AG04450 (cell line): ENCODE measurements at regions not wholly inside any gene's neighbourhood (a gene's known extent, or its start where the extent isn't known, plus 50 kb on each side); places are given as distances from the start of the nearest gene placed in this dataset.

Experiments
- CTCF ChIA-PET: fragments of 300-600, 350-600 bp; formaldehyde crosslinking; extraction: SDS; loops from one replicate; lab custom pipeline; 2022; ENCODE audit warnings: antibody characterized with exemption, inconsistent platforms; lab: Charles Lee
- POLR2A ChIA-PET: fragments of 350-600 bp; formaldehyde crosslinking; extraction: SDS; loops from one replicate; lab custom pipeline; 2021; ENCODE audit warnings: antibody characterized with exemption, inconsistent platforms; lab: Yijun Ruan, JAX
- DNase-seq: peaks from one replicate; pipeline ENCODE4 v3.0.0-alpha.2; 2011; ENCODE audit warnings: low read depth, low spot score
- H3K27ac ChIP-seq: one replicate; pipeline ENCODE4 v1.5.1; 2012; ENCODE audit warnings: low read depth, low read length, control low read depth
- H3K27me3 ChIP-seq: one replicate; pipeline ENCODE4 v1.6.0; 2012; ENCODE audit warnings: low read length; ENCODE audit not compliant: control insufficient read depth, insufficient read depth
- H3K4me3 ChIP-seq: 2 replicates; pipeline ENCODE4 v1.5.1; 2011; ENCODE audit warnings: mild to moderate bottlenecking, low read depth, low read length, control low read depth
- H3K9me3 ChIP-seq: 2 replicates; pipeline ENCODE4 v1.5.1; 2012; ENCODE audit warnings: low read length; ENCODE audit not compliant: control insufficient read depth, insufficient read depth
- CTCF ChIP-seq: IDR thresholded peaks from 2 replicates; pipeline ENCODE4 v1.5.1; 2011; ENCODE audit warnings: low read depth, low read length, control low read depth, inconsistent platforms

GRCh38 chr7:138184191-138184590 is 107.9 kb downstream of the AKR1D1 start:
- TF ChIP-seq CTCF, result no peak
- no peak for DNase-seq
- Histone ChIP-seq H3K27me3 (no peaks in the 10 kb centered on the region), H3K4me3 (no peak overlapping the region), H3K27ac (no peak overlapping the region), H3K9me3 (peaks cover 9% of the 10 kb centered on the region)
- ChIA-PET POLR2A (no interaction called here), CTCF (no interaction called here)

- no peak for DNase-seq
- peaks cover 13% of the 10 kb centered on the region for H3K9me3 ChIP-seq
- no peaks in the 10 kb centered on the region for H3K27me3 ChIP-seq
- ChIA-PET CTCF (interaction anchor here (0.7 kb wide), 1 partner anchor 82 kb away, joined by 3 read pairs; no protein-coding TSS in a partner anchor), POLR2A (no interaction called here)
- H3K27ac ChIP-seq, result no peak overlapping the region
- no peak overlapping the region for H3K4me3 ChIP-seq
- TF ChIP-seq CTCF, result no peak
These were observed 109.1 kb downstream of the AKR1D1 start for GRCh38 chr7:138185132-138185908.

- no peak for DNase-seq
These were observed 110.7 kb downstream of the AKR1D1 start for GRCh38 chr7:138186951-138187351.

GRCh38 chr7:138188290-138188858 is 112.1 kb downstream of the AKR1D1 start:
- DNase-seq, result no peak
- ChIA-PET POLR2A (no interaction called here), CTCF (no interaction called here)
- no peak for TF ChIP-seq CTCF
- Histone ChIP-seq H3K9me3 (peaks cover 10% of the 10 kb centered on the region), H3K27me3 (no peaks in the 10 kb centered on the region), H3K27ac (no peak overlapping the region), H3K4me3 (no peak overlapping the region)

More at GRCh38 chr7:138186951-138187351, 110.7 kb downstream of the AKR1D1 start:
- H3K9me3 ChIP-seq, result peaks cover 13% of the 10 kb centered on the region
- TF ChIP-seq CTCF, result no peak
- POLR2A ChIA-PET, result no interaction called here
- no peak overlapping the region for H3K4me3 ChIP-seq
- H3K27me3 ChIP-seq, result no peaks in the 10 kb centered on the region
- CTCF ChIA-PET, result no interaction called here
- no peak overlapping the region for H3K27ac ChIP-seq

- ChIA-PET POLR2A (no interaction called here), CTCF (no interaction called here)
- no peaks in the 10 kb centered on the region for H3K27me3 ChIP-seq
- H3K9me3 ChIP-seq, result peaks cover 4% of the 10 kb centered on the region; the same call in 1 of the 2 replicates
- H3K27ac ChIP-seq, result no peak overlapping the region
- TF ChIP-seq CTCF, result no peak
- no peak for DNase-seq
- H3K4me3 ChIP-seq, result no peak overlapping the region
These were observed 118.3 kb downstream of the AKR1D1 start for GRCh38 chr7:138194567-138194966.
